HEK293 (cell line): ENCODE measurements at regions not wholly inside any gene's neighbourhood (a gene's known extent, or its start where the extent isn't known, plus 50 kb on each side); places are given as distances from the start of the nearest gene placed in this dataset.
A peak's percentile ranks its signal among the peaks of the same experiment; 100 is the strongest.

Source experiments
- CTCF ChIA-PET: fragments of 350-600 bp; formaldehyde crosslinking; extraction: SDS; loops from one replicate; lab custom pipeline; 2021; ENCODE audit warnings: antibody characterized with exemption; lab: Yijun Ruan, JAX
- POLR2A ChIA-PET: fragments of 300-600 bp; formaldehyde crosslinking; extraction: SDS; loops from one replicate; lab custom pipeline; 2020; ENCODE audit warnings: antibody characterized with exemption, inconsistent platforms; lab: Yijun Ruan, JAX
- H3K27ac ChIP-seq: fragments of 200-500 bp; sonication (Bioruptor generic); 2 replicates; pipeline ENCODE4 v1.5.1; 2014; ENCODE audit warnings: low read depth, low read length, control low read depth, inconsistent platforms; ENCODE audit errors: extremely low read depth
- H3K36me3 ChIP-seq, 2 experiments: fragments of 200-500 bp in 1 of 2; sonication (Bioruptor generic) in 1 of 2; 1 replicate in 1 of 2; 2 replicates in 1 of 2; pipeline ENCODE4 v1.5.1; 2014 to 2017; ENCODE audit warnings: inconsistent platforms in 2 of 2, low read length in 2 of 2; ENCODE audit not compliant: control insufficient read depth in 2 of 2, insufficient read depth in 1 of 2
- H3K4me1 ChIP-seq: fragments of 200-500 bp; sonication (Bioruptor generic); 2 replicates; pipeline ENCODE4 v1.5.1; 2014; ENCODE audit warnings: mild to moderate bottlenecking, low read length, inconsistent platforms; ENCODE audit not compliant: control insufficient read depth, insufficient read depth
- H3K4me3 ChIP-seq: 2 replicates; pipeline ENCODE4 v1.5.1; 2011; ENCODE audit warnings: low read depth, mild to moderate bottlenecking, control low read depth, low read length, moderate library complexity
- H3K9me3 ChIP-seq: fragments of 200-500 bp; sonication (Bioruptor generic); 2 replicates; pipeline ENCODE4 v1.5.1; 2014; ENCODE audit warnings: low read depth, low read length, inconsistent platforms; ENCODE audit not compliant: control insufficient read depth, insufficient read depth
- FEZF1 ChIP-seq: fragments of 450-650 bp; formaldehyde crosslinking; IDR thresholded peaks from 2 replicates; pipeline ENCODE4 v1.5.1; 2016; ENCODE audit warnings: missing biosample characterization, missing genetic modification characterization
- MEIS1 ChIP-seq: sonication (generic); formaldehyde crosslinking; IDR thresholded peaks from 2 replicates; pipeline ENCODE4 v1.8.1; 2022; ENCODE audit warnings: missing genetic modification reagents, mild to moderate bottlenecking, borderline replicate concordance
- ZSCAN30 ChIP-seq: fragments of 450-650 bp; IDR thresholded peaks from 2 replicates; pipeline ENCODE4 v1.5.1; 2018; ENCODE audit warnings: missing biosample characterization, mild to moderate bottlenecking, missing genetic modification characterization, moderate library complexity
- TF ChIP-seq, protein P1 (sequence below): fragments of 450-650 bp; formaldehyde crosslinking; IDR thresholded peaks from 2 replicates; pipeline ENCODE4 v1.5.1; 2017; ENCODE audit warnings: missing biosample characterization, mild to moderate bottlenecking, missing genetic modification characterization, moderate library complexity
- TF ChIP-seq, protein P2 (sequence below): fragments of 450-650 bp; formaldehyde crosslinking; IDR thresholded peaks from 2 replicates; pipeline ENCODE4 v1.5.1; 2017; ENCODE audit warnings: missing biosample characterization, missing genetic modification characterization
- TF ChIP-seq, protein P3 (sequence below): fragments of 450-650 bp; formaldehyde crosslinking; IDR thresholded peaks from 2 replicates; pipeline ENCODE4 v1.5.1; 2016; ENCODE audit warnings: missing biosample characterization, missing genetic modification characterization, low read depth
- TF ChIP-seq, protein P4 (sequence below): fragments of 450-650 bp; formaldehyde crosslinking; IDR thresholded peaks from 2 replicates; pipeline ENCODE4 v1.5.1; 2016; ENCODE audit warnings: missing biosample characterization, missing genetic modification characterization
- TF ChIP-seq, protein P5 (sequence below): fragments of 450-650 bp; formaldehyde crosslinking; IDR thresholded peaks from 2 replicates; pipeline ENCODE4 v1.5.1; 2016; ENCODE audit warnings: missing biosample characterization, missing genetic modification characterization
- TF ChIP-seq, protein P6 (sequence below): fragments of 450-650 bp; formaldehyde crosslinking; IDR thresholded peaks from 2 replicates; pipeline ENCODE4 v1.5.1; 2017; ENCODE audit warnings: missing biosample characterization, missing genetic modification characterization

DNA sequence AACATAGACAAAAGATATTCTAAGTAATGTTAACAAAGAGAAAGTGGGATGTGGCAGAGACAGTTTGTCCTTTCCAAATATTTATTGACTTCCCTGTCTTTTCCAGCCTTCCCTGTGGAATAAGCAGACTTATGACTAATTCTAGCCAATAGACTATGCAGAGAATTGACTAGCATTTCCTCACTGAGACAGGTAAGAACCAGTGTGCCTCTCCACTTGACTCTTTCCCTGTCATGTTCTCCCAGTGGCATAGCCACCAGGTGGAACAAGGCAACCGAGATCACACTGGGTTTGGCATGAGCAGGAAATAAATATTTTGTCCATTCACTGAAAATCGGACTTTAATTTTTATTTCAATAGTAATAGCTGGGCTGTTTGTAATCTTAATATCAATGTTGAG, 168.1 kb upstream of the CTAGE1 start:
- Histone ChIP-seq H3K9me3 (no peaks in the 10 kb centered on the region), H3K27ac (no peak overlapping the region), H3K36me3 (no peaks in the 10 kb centered on the region), H3K4me3 (no peak overlapping the region), H3K4me1 (no peaks in the 10 kb centered on the region)
- POLR2A ChIA-PET, result no interaction called here
- CTCF ChIA-PET, result interaction anchor here (0.7 to 0.8 kb wide), 2 partner anchors 22 to 86 kb away, joined by 3 to 4 read pairs; no protein-coding TSS in a partner anchor
- TF ChIP-seq, protein P1, sequence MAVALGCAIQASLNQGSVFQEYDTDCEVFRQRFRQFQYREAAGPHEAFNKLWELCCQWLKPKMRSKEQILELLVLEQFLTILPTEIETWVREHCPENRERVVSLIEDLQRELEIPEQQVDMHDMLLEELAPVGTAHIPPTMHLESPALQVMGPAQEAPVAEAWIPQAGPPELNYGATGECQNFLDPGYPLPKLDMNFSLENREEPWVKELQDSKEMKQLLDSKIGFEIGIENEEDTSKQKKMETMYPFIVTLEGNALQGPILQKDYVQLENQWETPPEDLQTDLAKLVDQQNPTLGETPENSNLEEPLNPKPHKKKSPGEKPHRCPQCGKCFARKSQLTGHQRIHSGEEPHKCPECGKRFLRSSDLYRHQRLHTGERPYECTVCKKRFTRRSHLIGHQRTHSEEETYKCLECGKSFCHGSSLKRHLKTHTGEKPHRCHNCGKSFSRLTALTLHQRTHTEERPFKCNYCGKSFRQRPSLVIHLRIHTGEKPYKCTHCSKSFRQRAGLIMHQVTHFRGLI, result no peak
- TF ChIP-seq MEIS1 (CRISPR knock-in tag), result no peak
- TF ChIP-seq, protein P2, sequence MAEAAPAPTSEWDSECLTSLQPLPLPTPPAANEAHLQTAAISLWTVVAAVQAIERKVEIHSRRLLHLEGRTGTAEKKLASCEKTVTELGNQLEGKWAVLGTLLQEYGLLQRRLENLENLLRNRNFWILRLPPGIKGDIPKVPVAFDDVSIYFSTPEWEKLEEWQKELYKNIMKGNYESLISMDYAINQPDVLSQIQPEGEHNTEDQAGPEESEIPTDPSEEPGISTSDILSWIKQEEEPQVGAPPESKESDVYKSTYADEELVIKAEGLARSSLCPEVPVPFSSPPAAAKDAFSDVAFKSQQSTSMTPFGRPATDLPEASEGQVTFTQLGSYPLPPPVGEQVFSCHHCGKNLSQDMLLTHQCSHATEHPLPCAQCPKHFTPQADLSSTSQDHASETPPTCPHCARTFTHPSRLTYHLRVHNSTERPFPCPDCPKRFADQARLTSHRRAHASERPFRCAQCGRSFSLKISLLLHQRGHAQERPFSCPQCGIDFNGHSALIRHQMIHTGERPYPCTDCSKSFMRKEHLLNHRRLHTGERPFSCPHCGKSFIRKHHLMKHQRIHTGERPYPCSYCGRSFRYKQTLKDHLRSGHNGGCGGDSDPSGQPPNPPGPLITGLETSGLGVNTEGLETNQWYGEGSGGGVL (tag by site-specific recombination), result no peak
- TF ChIP-seq, protein P3, sequence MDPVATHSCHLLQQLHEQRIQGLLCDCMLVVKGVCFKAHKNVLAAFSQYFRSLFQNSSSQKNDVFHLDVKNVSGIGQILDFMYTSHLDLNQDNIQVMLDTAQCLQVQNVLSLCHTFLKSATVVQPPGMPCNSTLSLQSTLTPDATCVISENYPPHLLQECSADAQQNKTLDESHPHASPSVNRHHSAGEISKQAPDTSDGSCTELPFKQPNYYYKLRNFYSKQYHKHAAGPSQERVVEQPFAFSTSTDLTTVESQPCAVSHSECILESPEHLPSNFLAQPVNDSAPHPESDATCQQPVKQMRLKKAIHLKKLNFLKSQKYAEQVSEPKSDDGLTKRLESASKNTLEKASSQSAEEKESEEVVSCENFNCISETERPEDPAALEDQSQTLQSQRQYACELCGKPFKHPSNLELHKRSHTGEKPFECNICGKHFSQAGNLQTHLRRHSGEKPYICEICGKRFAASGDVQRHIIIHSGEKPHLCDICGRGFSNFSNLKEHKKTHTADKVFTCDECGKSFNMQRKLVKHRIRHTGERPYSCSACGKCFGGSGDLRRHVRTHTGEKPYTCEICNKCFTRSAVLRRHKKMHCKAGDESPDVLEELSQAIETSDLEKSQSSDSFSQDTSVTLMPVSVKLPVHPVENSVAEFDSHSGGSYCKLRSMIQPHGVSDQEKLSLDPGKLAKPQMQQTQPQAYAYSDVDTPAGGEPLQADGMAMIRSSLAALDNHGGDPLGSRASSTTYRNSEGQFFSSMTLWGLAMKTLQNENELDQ (tag by site-specific recombination), result no peak

DNA sequence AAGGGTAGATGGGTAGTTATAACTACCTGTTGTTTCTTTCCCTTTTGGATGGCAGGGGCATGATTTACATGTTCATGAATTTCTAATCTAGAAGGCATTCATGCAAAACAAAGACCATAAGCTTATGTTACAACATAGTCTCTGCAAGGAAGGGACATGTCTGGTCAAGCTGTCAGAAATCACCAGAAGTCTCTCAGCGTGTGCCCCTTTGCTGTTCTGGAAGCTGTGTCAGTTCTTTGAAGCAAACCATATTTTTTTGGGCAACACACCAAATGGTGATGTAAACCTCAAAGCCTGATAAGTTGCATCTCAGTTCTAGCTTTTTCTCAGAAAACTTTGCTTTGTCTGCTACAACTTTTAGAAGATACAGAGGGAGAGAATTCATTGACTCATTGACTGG, 173.5 kb upstream of the CTAGE1 start:
- POLR2A ChIA-PET, result no interaction called here
- Histone ChIP-seq H3K4me1 (no peaks in the 10 kb centered on the region), H3K36me3 (no peaks in the 10 kb centered on the region), H3K27ac (no peak overlapping the region), H3K9me3 (no peaks in the 10 kb centered on the region), H3K4me3 (no peak overlapping the region)
- CTCF ChIA-PET, result interaction anchor here (0.6 kb wide), 1 partner anchor 16 kb away, joined by 4 read pairs; no protein-coding TSS in a partner anchor
- TF ChIP-seq FEZF1, result peak; percentile 50; the same call in 1 of the 2 replicates
- TF ChIP-seq, protein P4, sequence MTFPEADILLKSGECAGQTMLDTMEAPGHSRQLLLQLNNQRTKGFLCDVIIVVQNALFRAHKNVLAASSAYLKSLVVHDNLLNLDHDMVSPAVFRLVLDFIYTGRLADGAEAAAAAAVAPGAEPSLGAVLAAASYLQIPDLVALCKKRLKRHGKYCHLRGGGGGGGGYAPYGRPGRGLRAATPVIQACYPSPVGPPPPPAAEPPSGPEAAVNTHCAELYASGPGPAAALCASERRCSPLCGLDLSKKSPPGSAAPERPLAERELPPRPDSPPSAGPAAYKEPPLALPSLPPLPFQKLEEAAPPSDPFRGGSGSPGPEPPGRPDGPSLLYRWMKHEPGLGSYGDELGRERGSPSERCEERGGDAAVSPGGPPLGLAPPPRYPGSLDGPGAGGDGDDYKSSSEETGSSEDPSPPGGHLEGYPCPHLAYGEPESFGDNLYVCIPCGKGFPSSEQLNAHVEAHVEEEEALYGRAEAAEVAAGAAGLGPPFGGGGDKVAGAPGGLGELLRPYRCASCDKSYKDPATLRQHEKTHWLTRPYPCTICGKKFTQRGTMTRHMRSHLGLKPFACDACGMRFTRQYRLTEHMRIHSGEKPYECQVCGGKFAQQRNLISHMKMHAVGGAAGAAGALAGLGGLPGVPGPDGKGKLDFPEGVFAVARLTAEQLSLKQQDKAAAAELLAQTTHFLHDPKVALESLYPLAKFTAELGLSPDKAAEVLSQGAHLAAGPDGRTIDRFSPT (tag by site-specific recombination), result no peak
- TF ChIP-seq, protein P5, sequence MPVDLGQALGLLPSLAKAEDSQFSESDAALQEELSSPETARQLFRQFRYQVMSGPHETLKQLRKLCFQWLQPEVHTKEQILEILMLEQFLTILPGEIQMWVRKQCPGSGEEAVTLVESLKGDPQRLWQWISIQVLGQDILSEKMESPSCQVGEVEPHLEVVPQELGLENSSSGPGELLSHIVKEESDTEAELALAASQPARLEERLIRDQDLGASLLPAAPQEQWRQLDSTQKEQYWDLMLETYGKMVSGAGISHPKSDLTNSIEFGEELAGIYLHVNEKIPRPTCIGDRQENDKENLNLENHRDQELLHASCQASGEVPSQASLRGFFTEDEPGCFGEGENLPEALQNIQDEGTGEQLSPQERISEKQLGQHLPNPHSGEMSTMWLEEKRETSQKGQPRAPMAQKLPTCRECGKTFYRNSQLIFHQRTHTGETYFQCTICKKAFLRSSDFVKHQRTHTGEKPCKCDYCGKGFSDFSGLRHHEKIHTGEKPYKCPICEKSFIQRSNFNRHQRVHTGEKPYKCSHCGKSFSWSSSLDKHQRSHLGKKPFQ (tag by site-specific recombination), result no peak
- TF ChIP-seq, protein P6, sequence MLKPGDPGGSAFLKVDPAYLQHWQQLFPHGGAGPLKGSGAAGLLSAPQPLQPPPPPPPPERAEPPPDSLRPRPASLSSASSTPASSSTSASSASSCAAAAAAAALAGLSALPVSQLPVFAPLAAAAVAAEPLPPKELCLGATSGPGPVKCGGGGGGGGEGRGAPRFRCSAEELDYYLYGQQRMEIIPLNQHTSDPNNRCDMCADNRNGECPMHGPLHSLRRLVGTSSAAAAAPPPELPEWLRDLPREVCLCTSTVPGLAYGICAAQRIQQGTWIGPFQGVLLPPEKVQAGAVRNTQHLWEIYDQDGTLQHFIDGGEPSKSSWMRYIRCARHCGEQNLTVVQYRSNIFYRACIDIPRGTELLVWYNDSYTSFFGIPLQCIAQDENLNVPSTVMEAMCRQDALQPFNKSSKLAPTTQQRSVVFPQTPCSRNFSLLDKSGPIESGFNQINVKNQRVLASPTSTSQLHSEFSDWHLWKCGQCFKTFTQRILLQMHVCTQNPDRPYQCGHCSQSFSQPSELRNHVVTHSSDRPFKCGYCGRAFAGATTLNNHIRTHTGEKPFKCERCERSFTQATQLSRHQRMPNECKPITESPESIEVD (tag by site-specific recombination), result 0 out of 2 replicates have a peak, but pooled peaks have one; percentile 19
- TF ChIP-seq ZSCAN30 (tag by site-specific recombination), result no peak
